LNCAP (cell line): ENCODE measurements at regions not wholly inside any gene's neighbourhood (a gene's known extent, or its start where the extent isn't known, plus 50 kb on each side); places are given as distances from the start of the nearest gene placed in this dataset.

Experiments
- TF ChIP-seq, protein P1 (sequence below): fragments of 450-650 bp; IDR thresholded peaks from 2 replicates; pipeline ENCODE4 v1.5.1; 2017; ENCODE audit warnings: mild to moderate bottlenecking

DNA sequence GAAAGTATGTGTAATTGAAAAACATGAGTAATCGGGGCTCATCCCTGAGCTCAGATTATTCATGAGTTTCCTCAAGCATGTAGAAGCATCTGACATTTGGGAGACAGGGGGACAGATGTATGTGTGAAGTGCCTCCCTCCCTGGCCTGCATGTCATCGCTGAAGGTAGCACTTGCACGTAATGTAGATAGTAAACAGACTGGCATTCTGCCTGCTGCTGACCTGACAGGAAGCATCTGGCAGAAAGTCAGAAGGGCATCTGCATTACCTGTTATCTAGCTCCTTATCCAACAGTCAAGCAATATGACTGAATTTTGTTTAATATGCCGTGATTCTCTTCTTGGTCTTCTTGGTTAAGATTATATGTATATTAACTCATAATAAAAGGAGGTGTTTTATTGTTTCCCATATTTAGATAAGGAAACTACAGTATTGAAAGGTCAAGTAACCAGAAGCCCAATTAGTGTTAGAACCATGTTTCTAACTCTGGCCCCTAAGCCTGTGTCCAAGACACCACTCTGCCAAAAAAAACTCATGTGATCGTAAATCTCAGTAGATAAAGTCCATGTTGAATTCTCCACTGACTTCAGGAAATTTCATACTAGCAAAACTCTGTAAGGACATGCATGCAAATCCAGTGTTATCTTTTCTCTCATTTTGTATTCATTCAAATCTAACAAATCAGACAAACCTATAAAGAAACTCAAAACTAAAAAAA lies 918.1 kb upstream of the MBL2 start:
- TF ChIP-seq, protein P1, sequence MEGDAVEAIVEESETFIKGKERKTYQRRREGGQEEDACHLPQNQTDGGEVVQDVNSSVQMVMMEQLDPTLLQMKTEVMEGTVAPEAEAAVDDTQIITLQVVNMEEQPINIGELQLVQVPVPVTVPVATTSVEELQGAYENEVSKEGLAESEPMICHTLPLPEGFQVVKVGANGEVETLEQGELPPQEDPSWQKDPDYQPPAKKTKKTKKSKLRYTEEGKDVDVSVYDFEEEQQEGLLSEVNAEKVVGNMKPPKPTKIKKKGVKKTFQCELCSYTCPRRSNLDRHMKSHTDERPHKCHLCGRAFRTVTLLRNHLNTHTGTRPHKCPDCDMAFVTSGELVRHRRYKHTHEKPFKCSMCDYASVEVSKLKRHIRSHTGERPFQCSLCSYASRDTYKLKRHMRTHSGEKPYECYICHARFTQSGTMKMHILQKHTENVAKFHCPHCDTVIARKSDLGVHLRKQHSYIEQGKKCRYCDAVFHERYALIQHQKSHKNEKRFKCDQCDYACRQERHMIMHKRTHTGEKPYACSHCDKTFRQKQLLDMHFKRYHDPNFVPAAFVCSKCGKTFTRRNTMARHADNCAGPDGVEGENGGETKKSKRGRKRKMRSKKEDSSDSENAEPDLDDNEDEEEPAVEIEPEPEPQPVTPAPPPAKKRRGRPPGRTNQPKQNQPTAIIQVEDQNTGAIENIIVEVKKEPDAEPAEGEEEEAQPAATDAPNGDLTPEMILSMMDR, result no peak

- TF ChIP-seq, protein P1, result no peak
Measured at GRCh38 chr10:53687800-53688199, 915.2 kb upstream of the MBL2 start.

DNA sequence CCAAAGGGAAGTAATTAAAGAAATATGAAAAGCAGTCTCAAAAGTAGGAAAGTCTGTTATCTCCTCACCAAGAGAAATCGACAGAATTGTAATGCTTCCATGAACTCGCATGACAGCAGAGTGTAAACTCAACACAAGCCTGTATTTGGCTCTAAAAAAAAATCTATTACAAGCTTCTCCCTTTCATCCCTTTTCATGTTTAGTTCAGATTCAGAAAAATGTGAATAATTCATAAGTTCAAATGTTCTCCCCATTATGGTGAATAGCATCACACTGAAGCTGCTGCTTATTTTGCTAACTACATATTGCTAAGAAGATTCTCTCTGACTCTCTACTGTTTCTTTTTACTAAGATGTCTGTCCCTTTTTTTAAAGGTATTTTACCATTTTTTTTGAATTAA lies 910.3 kb upstream of the MBL2 start:
- TF ChIP-seq, protein P1, result no peak

DNA sequence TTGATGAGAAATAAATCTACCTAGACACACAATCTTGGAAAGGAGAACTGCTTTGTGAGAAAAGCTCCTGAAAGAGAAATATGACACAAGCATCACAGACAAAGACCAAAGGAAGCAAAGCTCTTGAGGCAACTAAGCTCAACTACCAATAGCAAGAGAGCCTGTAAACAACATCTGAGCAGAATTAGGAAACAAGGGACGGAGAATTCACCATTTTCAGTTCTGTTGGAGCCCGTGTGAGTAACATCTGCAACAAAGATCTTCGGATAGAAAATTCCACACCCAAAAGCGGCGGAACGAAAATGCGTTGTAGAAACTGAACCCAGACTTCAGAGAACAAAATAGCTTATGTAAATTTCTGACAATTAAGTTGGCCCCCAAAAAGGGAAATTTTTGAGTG lies 909.9 kb upstream of the MBL2 start:
- TF ChIP-seq, protein P1, result no peak

- TF ChIP-seq, protein P1, result no peak
Measured at GRCh38 chr10:53679666-53680065, 907.1 kb upstream of the MBL2 start.

GRCh38 chr10:53675177-53675576 lies 902.6 kb upstream of the MBL2 start:
- TF ChIP-seq, protein P1, result no peak

DNA sequence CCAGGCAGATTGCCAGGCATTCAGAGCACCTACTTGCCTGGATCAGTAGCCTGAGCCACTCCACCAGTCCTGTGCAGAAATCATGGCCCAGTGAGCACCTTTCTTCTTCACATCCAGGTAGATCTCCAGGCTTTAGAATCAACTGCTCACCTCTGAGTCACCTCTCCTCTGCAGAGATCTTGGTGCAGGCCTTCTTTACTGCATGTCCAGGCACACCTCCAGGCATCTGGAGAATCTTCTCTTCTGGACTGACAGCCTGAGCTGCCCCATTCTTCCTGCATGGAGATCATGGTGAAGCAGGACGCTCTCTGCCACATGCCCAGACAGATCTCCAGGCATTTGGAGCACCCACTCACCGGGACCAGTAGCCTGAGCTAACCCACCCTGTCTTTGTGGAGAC lies 894.5 kb upstream of the MBL2 start:
- TF ChIP-seq, protein P1, result no peak
